Testis (tissue), 2 donors: ENCODE measurements at regions not wholly inside any gene's neighbourhood (a gene's known extent, or its start where the extent isn't known, plus 50 kb on each side); places are given as distances from the start of the nearest gene placed in this dataset.

Experiments
- DNase-seq: peaks from one replicate; pipeline ENCODE4 v3.0.0-alpha.2; 2019
- H3K27ac ChIP-seq, 2 donors: fragments of 200-600 bp; sonication (generic); one replicate each; pipeline ENCODE4 v1.5.1; 2019
- H3K27me3 ChIP-seq: fragments of 200-600 bp; sonication (generic); one replicate; pipeline ENCODE4 v1.5.1; 2019
- H3K36me3 ChIP-seq: fragments of 200-600 bp; sonication (generic); one replicate; pipeline ENCODE4 v1.5.1; 2017; ENCODE audit warnings: low read depth; ENCODE audit errors: missing control alignments
- H3K4me1 ChIP-seq: fragments of 200-600 bp; sonication (generic); one replicate; pipeline ENCODE4 v1.5.1; 2019
- H3K4me3 ChIP-seq, 2 donors: fragments of 200-600 bp; sonication (generic); one replicate each; pipeline ENCODE4 v1.5.1; 2017 to 2019
- H3K9me3 ChIP-seq: fragments of 200-600 bp; sonication (generic); one replicate; pipeline ENCODE4 v1.5.1; 2017
- POLR2A ChIP-seq: fragments of 450-650 bp; IDR thresholded peaks from one replicate; pipeline ENCODE4 v1.6.1; 2017; ENCODE audit warnings: antibody characterized with exemption, mild to moderate bottlenecking, moderate library complexity
- WGBS, 2 donors: methylation state at CpG; one replicate each; pipeline ENCODE4 v1.1.5; 2018; 5-methylcytosine and 5-hydroxymethylcytosine counted together
- intact Hi-C: fragments of 100-400 bp; cut with DNase I; formaldehyde crosslinking; loops from one replicate; pipeline ENCODE4 v1.15.1; 2023; ENCODE audit warnings: low total_unique reads
- TF ChIP-seq, protein P1 (sequence below), 3 experiments: fragments of 450-650 bp in 2 of 3; fragments of 200-600 bp in 1 of 3; sonication (generic) in 1 of 3; IDR thresholded peaks; one replicate each; pipeline ENCODE4 v1.5.1; 2016 to 2019; ENCODE audit warnings: antibody characterized with exemption in 3 of 3, mild to moderate bottlenecking in 2 of 3, moderate library complexity in 1 of 3

DNA sequence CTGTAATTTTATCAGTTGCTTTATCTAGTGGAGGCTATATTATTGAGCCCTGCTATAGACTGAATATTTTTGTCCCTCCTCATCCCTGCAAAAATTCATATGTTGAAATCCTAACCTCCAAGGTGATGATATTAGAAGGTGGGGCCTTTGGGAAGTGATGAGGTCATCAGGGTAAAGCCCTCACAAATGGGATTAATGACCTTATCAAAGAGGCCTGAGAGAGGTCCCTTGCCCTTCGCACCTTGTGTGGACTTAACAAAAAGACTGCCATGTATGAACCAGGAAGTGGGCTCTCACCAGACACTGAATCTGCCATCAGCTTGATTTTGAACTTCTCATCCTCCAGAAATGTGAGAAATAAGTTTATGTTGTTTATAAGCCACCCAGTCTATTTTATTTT, 381.4 kb upstream of the ONECUT1 start:
- WGBS, 2 donors, result 89 to 100% methylated on average over 1 of the region's 1 CpG
- Histone ChIP-seq H3K9me3 (no peaks in the 10 kb centered on the region), H3K4me3 (no peak overlapping the region), H3K27me3 (no peaks in the 10 kb centered on the region), H3K27ac (no peak overlapping the region), H3K36me3 (no peaks in the 10 kb centered on the region), H3K4me1 (no peaks in the 10 kb centered on the region)
- no peak for TF ChIP-seq POLR2A
- TF ChIP-seq, protein P1, sequence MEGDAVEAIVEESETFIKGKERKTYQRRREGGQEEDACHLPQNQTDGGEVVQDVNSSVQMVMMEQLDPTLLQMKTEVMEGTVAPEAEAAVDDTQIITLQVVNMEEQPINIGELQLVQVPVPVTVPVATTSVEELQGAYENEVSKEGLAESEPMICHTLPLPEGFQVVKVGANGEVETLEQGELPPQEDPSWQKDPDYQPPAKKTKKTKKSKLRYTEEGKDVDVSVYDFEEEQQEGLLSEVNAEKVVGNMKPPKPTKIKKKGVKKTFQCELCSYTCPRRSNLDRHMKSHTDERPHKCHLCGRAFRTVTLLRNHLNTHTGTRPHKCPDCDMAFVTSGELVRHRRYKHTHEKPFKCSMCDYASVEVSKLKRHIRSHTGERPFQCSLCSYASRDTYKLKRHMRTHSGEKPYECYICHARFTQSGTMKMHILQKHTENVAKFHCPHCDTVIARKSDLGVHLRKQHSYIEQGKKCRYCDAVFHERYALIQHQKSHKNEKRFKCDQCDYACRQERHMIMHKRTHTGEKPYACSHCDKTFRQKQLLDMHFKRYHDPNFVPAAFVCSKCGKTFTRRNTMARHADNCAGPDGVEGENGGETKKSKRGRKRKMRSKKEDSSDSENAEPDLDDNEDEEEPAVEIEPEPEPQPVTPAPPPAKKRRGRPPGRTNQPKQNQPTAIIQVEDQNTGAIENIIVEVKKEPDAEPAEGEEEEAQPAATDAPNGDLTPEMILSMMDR (IDR thresholded peaks at IDR 0.05), result no peak
- no peak for DNase-seq
- intact Hi-C loops, result no loop called here

DNA sequence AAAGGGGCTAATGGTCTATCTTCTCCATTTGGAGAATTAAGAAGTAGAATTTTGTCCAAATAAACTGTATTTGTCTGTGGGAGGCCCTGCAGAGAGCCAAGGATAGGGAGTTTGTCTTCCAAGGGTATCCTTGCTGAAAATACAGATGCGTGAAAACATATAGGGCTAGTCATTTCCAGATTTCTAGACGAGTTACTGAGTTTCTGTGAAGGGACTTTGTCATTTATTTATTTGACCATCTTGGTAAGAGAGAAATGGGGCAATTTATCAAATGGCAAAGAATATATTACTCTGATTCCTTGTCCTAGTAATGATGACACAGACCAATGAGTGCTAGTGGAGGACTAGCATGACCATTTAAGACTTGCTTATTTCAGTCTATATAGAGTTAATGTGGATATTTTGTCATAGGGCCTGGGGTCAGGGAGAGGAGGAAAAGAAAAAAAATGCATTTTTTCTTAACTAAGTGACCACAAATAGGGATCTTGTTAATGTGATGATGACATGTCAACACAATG, 376.6 kb upstream of the ONECUT1 start:
- no peak for DNase-seq
- H3K36me3 ChIP-seq, result no peaks in the 10 kb centered on the region
- H3K27me3 ChIP-seq, result no peaks in the 10 kb centered on the region
- H3K27ac ChIP-seq, result no peak overlapping the region
- H3K4me1 ChIP-seq, result no peaks in the 10 kb centered on the region
- TF ChIP-seq POLR2A, result no peak
- TF ChIP-seq, protein P1 (IDR thresholded peaks at IDR 0.05), result no peak
- H3K4me3 ChIP-seq, result no peak overlapping the region
- intact Hi-C loops, result no loop called here
- H3K9me3 ChIP-seq, result no peaks in the 10 kb centered on the region
- 71 to 79% methylated on average over 2 of the region's 2 CpGs for WGBS, 2 donors

DNA sequence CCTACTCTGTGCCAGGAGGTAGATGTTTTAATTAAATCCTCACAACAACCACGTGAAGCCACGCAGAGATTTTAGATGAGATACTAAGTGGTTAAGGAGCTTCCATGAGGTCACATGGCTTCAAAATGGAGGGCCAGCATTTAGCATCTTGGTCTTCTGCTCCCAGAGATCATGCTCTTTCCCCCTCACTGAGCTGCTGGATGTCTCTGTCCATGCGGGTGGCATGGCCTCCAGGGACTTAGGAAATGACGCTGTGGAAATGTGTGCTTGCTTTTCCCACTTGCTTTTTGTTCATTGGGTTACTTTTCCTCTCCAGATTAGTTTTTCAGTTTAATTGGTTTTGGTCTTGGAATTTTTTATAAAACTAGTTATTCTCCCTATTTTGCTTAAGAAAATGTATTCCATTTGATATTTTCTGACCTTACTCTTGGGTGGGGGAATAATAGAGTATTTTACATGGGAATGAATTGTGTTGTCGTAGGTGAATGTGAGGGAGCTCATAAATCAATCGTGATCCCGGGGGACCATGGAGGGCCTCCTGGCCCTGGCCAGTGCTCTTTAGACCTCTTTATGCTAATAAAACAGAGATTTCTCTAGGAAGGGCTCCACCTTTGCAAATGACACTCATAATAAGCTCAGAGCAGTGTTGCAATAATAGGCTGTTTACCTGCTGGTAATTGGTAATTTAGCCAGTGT, 376.0 kb upstream of the ONECUT1 start:
- no peak for TF ChIP-seq POLR2A
- TF ChIP-seq, protein P1 (IDR thresholded peaks at IDR 0.05), result no peak
- no peaks in the 10 kb centered on the region for H3K27me3 ChIP-seq
- WGBS, 2 donors, result 74 to 81% methylated on average over 7 of the region's 7 CpGs
- H3K4me3 ChIP-seq, result no peak overlapping the region
- no peak for DNase-seq
- H3K9me3 ChIP-seq, result no peaks in the 10 kb centered on the region
- H3K36me3 ChIP-seq, result no peaks in the 10 kb centered on the region
- intact Hi-C loops, result no loop called here
- no peaks in the 10 kb centered on the region for H3K4me1 ChIP-seq
- H3K27ac ChIP-seq, result no peak overlapping the region

DNA sequence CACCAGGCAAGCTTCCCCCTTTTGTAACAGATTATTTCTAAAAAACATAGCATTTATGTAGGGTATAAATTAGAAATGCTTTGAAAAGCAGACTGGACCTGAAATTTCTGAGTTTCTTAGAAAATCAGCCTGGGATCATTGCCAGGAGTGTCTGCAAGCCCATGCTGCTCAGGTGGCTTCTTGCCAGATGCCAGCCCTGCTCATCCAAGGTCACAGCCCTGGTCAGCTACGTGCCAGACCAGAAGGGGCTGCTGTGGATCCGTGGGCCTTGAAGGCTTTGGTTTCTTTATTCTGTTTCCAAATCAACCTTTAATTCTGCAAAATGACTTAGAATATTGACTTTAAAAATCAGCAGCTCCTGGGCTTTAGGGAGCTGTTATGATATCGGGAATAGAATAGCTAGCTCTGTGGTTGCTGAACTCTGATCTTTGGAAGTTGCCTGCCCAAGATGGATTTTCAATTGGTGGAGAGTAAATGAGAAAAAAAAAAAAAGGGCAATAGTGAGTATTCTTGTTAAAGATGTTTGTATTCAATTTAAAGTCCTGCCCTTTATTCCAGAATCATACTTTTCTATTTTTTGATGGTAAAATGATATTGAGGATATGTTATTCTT, 370.1 kb upstream of the ONECUT1 start:
- H3K9me3 ChIP-seq, result no peaks in the 10 kb centered on the region
- WGBS, 2 donors, result 26 to 36% methylated on average over 3 of the region's 3 CpGs
- H3K36me3 ChIP-seq, result no peaks in the 10 kb centered on the region
- no peaks in the 10 kb centered on the region for H3K27me3 ChIP-seq
- TF ChIP-seq, protein P1 (IDR thresholded peaks at IDR 0.05), result no peak
- TF ChIP-seq POLR2A, result no peak
- no peaks in the 10 kb centered on the region for H3K4me1 ChIP-seq
- intact Hi-C loops, result no loop called here
- no peak overlapping the region for H3K27ac ChIP-seq
- no peak overlapping the region for H3K4me3 ChIP-seq
- peak; percentile 90 for DNase-seq

DNA sequence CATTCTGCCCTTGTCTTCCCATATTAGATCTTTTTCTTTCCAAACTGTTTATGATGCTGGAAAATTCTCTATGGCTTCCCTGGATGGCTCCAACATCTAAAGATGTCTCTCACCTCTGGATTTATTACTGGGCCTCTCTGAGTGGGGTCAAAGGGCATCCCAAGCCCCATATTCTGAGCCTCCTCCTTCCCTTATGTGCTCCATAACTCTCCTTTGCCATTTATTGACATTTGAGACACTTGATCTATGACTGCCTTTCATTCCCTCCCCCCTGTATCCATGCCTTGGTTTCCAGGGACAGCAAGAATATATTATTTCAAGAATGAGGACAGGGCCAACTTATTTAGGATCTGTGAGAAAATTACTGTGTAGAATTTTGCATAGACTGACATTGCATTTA, 369.3 kb upstream of the ONECUT1 start:
- H3K27me3 ChIP-seq, result no peaks in the 10 kb centered on the region
- no peaks in the 10 kb centered on the region for H3K9me3 ChIP-seq
- H3K27ac ChIP-seq, result no peak overlapping the region
- intact Hi-C loops, result no loop called here
- H3K4me1 ChIP-seq, result no peaks in the 10 kb centered on the region
- no peaks in the 10 kb centered on the region for H3K36me3 ChIP-seq
- DNase-seq, result no peak
- no peak overlapping the region for H3K4me3 ChIP-seq
- no peak for TF ChIP-seq POLR2A
- TF ChIP-seq, protein P1 (IDR thresholded peaks at IDR 0.05), result no peak
